Endothelial cell of umbilical vein (primary cell): ENCODE measurements at regions not wholly inside any gene's neighbourhood (a gene's known extent, or its start where the extent isn't known, plus 50 kb on each side); places are given as distances from the start of the nearest gene placed in this dataset.

Experiments used
- BruUV-seq: library from RNA; stranded (reverse); fragments of 400-500 nt; replicated peaks from 2 replicates; lab custom pipeline; 2021; lab: Mats Ljungman, UMichigan
- CTCF ChIA-PET: fragments of 300-600, 350-600 bp; sonication (Branson Sonifier 250); formaldehyde crosslinking; loops from one replicate; lab custom pipeline; 2021; ENCODE audit warnings: antibody characterized with exemption, inconsistent platforms; lab: Charles Lee
- POLR2A ChIA-PET: fragments of 300-600, 350-600 bp; sonication (Branson Sonifier 250); formaldehyde crosslinking; loops from one replicate; lab custom pipeline; 2021; ENCODE audit warnings: antibody characterized with exemption, inconsistent platforms; lab: Charles Lee
- DNase-seq: peaks from one replicate; pipeline ENCODE4 v3.0.0-alpha.2; 2011; ENCODE audit warnings: low read depth, low spot score
- FAIRE-seq: peaks from 2 replicates; lab custom pipeline; 2011; peaks lifted over from hg19 to GRCh38; lab: Jason Lieb, UNC
- H2AFZ ChIP-seq: 2 replicates; pipeline ENCODE4 v1.6.0; 2012; ENCODE audit warnings: low read depth, low read length, control low read depth, inconsistent platforms
- H3K27ac ChIP-seq: 2 replicates; pipeline ENCODE4 v1.5.1; 2011; ENCODE audit warnings: low read depth, mild to moderate bottlenecking, control low read depth, low read length, moderate library complexity; ENCODE audit not compliant: insufficient read depth
- H3K27me3 ChIP-seq, 2 experiments: 2 replicates each; pipeline versions ENCODE4 v1.6.0 to v1.6.1; 2011; ENCODE audit warnings: low read length in 2 of 2, mixed read lengths in 1 of 2; ENCODE audit not compliant: control insufficient read depth in 2 of 2, insufficient read depth in 2 of 2
- H3K36me3 ChIP-seq, 2 experiments: 2 replicates in 1 of 2; 3 replicates in 1 of 2; pipeline ENCODE4 v1.5.1; 2011; ENCODE audit warnings: low read length in 2 of 2, mild to moderate bottlenecking in 1 of 2, moderate library complexity in 1 of 2; ENCODE audit not compliant: control insufficient read depth in 2 of 2, insufficient read depth in 2 of 2; ENCODE audit errors: extremely low read depth in 1 of 2
- H3K4me1 ChIP-seq: 3 replicates; pipeline ENCODE4 v1.5.1; 2011; ENCODE audit warnings: mild to moderate bottlenecking, low read length; ENCODE audit not compliant: control insufficient read depth, insufficient read depth; ENCODE audit errors: extremely low read depth
- H3K4me2 ChIP-seq: 2 replicates; pipeline ENCODE4 v1.6.1; 2011; ENCODE audit warnings: low read length, control low read depth, mixed read lengths; ENCODE audit not compliant: insufficient read depth
- H3K4me3 ChIP-seq, 3 experiments: fragments of 200-600 bp in 1 of 3; sonication (generic), shearing (Covaris generic) in 1 of 3; replicated peaks in 1 of 3; 2 replicates each; pipeline ENCODE4 v1.5.1; 2011 to 2016; ENCODE audit warnings: control low read depth in 3 of 3, low read length in 3 of 3, mild to moderate bottlenecking in 2 of 3, inconsistent platforms in 1 of 3, low read depth in 1 of 3, moderate library complexity in 1 of 3; ENCODE audit not compliant: insufficient read depth in 1 of 3
- H3K79me2 ChIP-seq: 2 replicates; pipeline ENCODE4 v1.6.0; 2012; ENCODE audit warnings: low read length, inconsistent platforms; ENCODE audit not compliant: control insufficient read depth, insufficient read depth
- H3K9ac ChIP-seq: replicated peaks from 2 replicates; pipeline ENCODE3; 2011; ENCODE audit warnings: low read length, control low read depth; ENCODE audit not compliant: insufficient read depth; ENCODE audit errors: extremely low read depth
- H3K9me1 ChIP-seq: replicated peaks from 3 replicates; pipeline ENCODE4 v1.6.0; 2011; ENCODE audit warnings: mild to moderate bottlenecking, low read length; ENCODE audit not compliant: control insufficient read depth, insufficient read depth; ENCODE audit errors: extremely low read depth
- H3K9me3 ChIP-seq: replicated peaks from 2 replicates; pipeline ENCODE4 v1.5.1; 2012; ENCODE audit warnings: low read length, inconsistent platforms; ENCODE audit not compliant: control insufficient read depth, insufficient read depth
- H4K20me1 ChIP-seq: replicated peaks from 2 replicates; pipeline ENCODE3; 2011; ENCODE audit warnings: mild to moderate bottlenecking, low read length; ENCODE audit not compliant: control insufficient read depth, insufficient read depth; ENCODE audit errors: extremely low read depth
- CTCF ChIP-seq, 2 donors: IDR thresholded peaks; 1 replicate in 1 of 2; 2 replicates in 1 of 2; pipeline ENCODE4 v1.5.1; 2011; ENCODE audit warnings: low read length in 2 of 2, mild to moderate bottlenecking in 2 of 2, moderate library complexity in 2 of 2, control low read depth in 1 of 2, inconsistent platforms in 1 of 2, low read depth in 1 of 2; ENCODE audit not compliant: insufficient read depth in 1 of 2; ENCODE audit errors: extremely low read depth in 1 of 2
- EZH2 ChIP-seq: IDR thresholded peaks from 2 replicates; pipeline ENCODE4 v1.6.1; 2012; ENCODE audit warnings: borderline replicate concordance, low read depth, mild to moderate bottlenecking, moderate library complexity, low read length, inconsistent platforms; ENCODE audit not compliant: severe bottlenecking
- FOS ChIP-seq: IDR thresholded peaks from 2 replicates; pipeline ENCODE4 v1.6.1; 2011; ENCODE audit warnings: mild to moderate bottlenecking, low read length, moderate library complexity, borderline replicate concordance; ENCODE audit not compliant: insufficient read depth
- GATA2 ChIP-seq: IDR thresholded peaks from 2 replicates; pipeline ENCODE4 v1.7.0; 2011; ENCODE audit warnings: low read depth, mild to moderate bottlenecking, moderate library complexity, mixed read lengths, low read length; ENCODE audit not compliant: insufficient read length, insufficient read depth
- JUN ChIP-seq: IDR thresholded peaks from 2 replicates; pipeline ENCODE4 v1.6.1; 2011; ENCODE audit warnings: borderline replicate concordance, low read depth; ENCODE audit not compliant: insufficient read length, insufficient read depth
- MAX ChIP-seq: IDR thresholded peaks from 2 replicates; pipeline ENCODE4 v1.6.1; 2011; ENCODE audit not compliant: insufficient read depth, insufficient read length
- MYC ChIP-seq: IDR thresholded peaks from one replicate; pipeline ENCODE4 v1.6.1; 2011; ENCODE audit warnings: mild to moderate bottlenecking, low read depth, low read length
- POLR2A ChIP-seq: IDR thresholded peaks from 2 replicates; pipeline ENCODE4 v1.6.1; 2012; ENCODE audit warnings: low read depth, mild to moderate bottlenecking, control low read depth, low read length
- POLR2AphosphoS5 ChIP-seq: IDR thresholded peaks from 2 replicates; pipeline ENCODE4 v1.6.1; 2012; ENCODE audit warnings: low read depth, mild to moderate bottlenecking, control low read depth, low read length, moderate library complexity; ENCODE audit not compliant: insufficient read depth
- dilution Hi-C: fragments of 300-500 bp; cut with MboI; formaldehyde crosslinking; loops from one replicate; pipeline ENCODE4 v1.15.0; 2019; ENCODE audit warnings: low sequenced_read_pairs; ENCODE audit not compliant: extremely low pct_ligation_motif_present
- intact Hi-C: fragments of 100-400 bp; cut with micrococcal nuclease; formaldehyde crosslinking; loops from one replicate; pipeline ENCODE4 v1.10.0; 2022

GRCh38 chr15:24819680-24820079 is 135.1 kb upstream of the SNRPN start:
- DNase-seq (no peak), FAIRE-seq (no peak)
- H3K4me1 ChIP-seq = no peaks in the 10 kb centered on the region
- H3K9me3 ChIP-seq = peaks cover 2% of the 10 kb centered on the region
- no peaks in the 10 kb centered on the region for H4K20me1 ChIP-seq
- no peak overlapping the region for H2AFZ ChIP-seq
- no TSS peak for BruUV-seq
- POLR2A ChIA-PET = no interaction called here
- H3K9ac ChIP-seq = no peak overlapping the region
- no peaks in the 10 kb centered on the region for H3K79me2 ChIP-seq
- dilution Hi-C loops = no loop called here
- TF ChIP-seq JUN (no peak), EZH2 (no peak), FOS (no peak), CTCF (IDR thresholded peaks at IDR 0.05; ENCODE audit: extremely low read depth in 1 of 2, insufficient read depth in 1 of 2, low read depth in 1 of 2, low read length in 2 of 2) (no peak), MAX (no peak), MYC (no peak), POLR2A (no peak), POLR2AphosphoS5 (no peak), GATA2 (no peak)
- no peak overlapping the region for H3K4me2 ChIP-seq
- H3K27ac ChIP-seq = no peak overlapping the region
- no peak overlapping the region for H3K4me3 ChIP-seq
- no peaks in the 10 kb centered on the region for H3K36me3 ChIP-seq
- CTCF ChIA-PET = no interaction called here
- intact Hi-C loops = no loop called here
- no peaks in the 10 kb centered on the region for H3K9me1 ChIP-seq
- no peaks in the 10 kb centered on the region for H3K27me3 ChIP-seq
